ENCODE measurements at regions not wholly inside any gene's neighbourhood (a gene's known extent, or its start where the extent isn't known, plus 50 kb on each side); places are given as distances from the start of the nearest gene placed in this dataset.

DNA sequence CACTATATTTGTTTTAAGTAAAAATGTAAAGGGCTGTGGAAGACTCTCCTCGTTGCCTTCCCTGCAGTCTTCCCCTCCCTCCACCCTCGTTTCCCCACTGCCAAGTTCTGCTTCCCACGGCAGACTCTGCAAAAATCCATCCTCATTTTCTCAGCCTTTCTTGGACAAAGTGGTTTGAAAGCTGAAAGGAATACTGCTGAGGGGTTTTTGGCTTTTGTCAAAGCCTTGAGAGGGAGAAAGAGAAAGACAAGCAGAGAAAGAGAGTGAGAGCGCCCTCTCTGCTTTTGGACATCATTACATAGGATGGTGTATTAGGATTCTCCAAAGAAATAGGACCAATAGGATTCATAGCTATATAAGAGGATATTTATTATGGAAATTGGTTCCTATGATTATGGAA lies 455.9 kb upstream of the SOX11 start:
- TF ChIP-seq ZNF274 (IDR thresholded peaks at IDR 0.05; ENCODE audit: low read depth, low read length), result no peak
- no peak for TF ChIP-seq YY1 (IDR thresholded peaks at IDR 0.05; ENCODE audit: insufficient read depth, insufficient read length)
- TF ChIP-seq SUZ12 (IDR thresholded peaks at IDR 0.05; ENCODE audit: extremely low read depth, insufficient read depth, insufficient read length), result no peak
